ENCODE measurements at regions not wholly inside any gene's neighbourhood (a gene's known extent, or its start where the extent isn't known, plus 50 kb on each side); places are given as distances from the start of the nearest gene placed in this dataset.
"Not testable (repeated sequence)": the region's sequence is repeated elsewhere in the genome, so short reads cannot be mapped to it uniquely, and the experiment has no call there.

GRCh38 chr7:138214926-138215325 lies 138.7 kb downstream of the AKR1D1 start:
- DNase-seq (ENCODE audit: low read depth), result no peak
- no peak for TF ChIP-seq CTCF (conservative IDR thresholded peaks at IDR 0.05; ENCODE audit: low read depth, low read length)
- no peak overlapping the region for H3K4me3 ChIP-seq (ENCODE audit: low read depth, low read length)

- H3K4me3 ChIP-seq (ENCODE audit: low read depth, low read length); DNase-seq (ENCODE audit: low read depth): not testable (repeated sequence)
These were observed 144.1 kb downstream of the AKR1D1 start for GRCh38 chr7:138220321-138220720.

GRCh38 chr7:138221388-138221787 lies 145.1 kb downstream of the AKR1D1 start:
- not testable (repeated sequence) for H3K4me3 ChIP-seq (ENCODE audit: low read depth, low read length)

GRCh38 chr7:138223402-138223879 lies 147.2 kb downstream of the AKR1D1 start:
- no peak for TF ChIP-seq CTCF (conservative IDR thresholded peaks at IDR 0.05; ENCODE audit: low read depth, low read length)
- no peak for DNase-seq (ENCODE audit: low read depth)

More at GRCh38 chr7:138221388-138221787, 145.1 kb downstream of the AKR1D1 start:
- DNase-seq (ENCODE audit: low read depth), result not testable (repeated sequence)

GRCh38 chr7:138226001-138226476 lies 149.8 kb downstream of the AKR1D1 start:
- no peak for DNase-seq (ENCODE audit: low read depth)
- TF ChIP-seq CTCF (conservative IDR thresholded peaks at IDR 0.05; ENCODE audit: low read depth, low read length), result no peak
- H3K4me3 ChIP-seq (ENCODE audit: low read depth, low read length), result no peak overlapping the region

More at GRCh38 chr7:138223402-138223879, 147.2 kb downstream of the AKR1D1 start:
- no peak overlapping the region for H3K4me3 ChIP-seq (ENCODE audit: low read depth, low read length)

- no peak for DNase-seq (ENCODE audit: low read depth)
- TF ChIP-seq CTCF (conservative IDR thresholded peaks at IDR 0.05; ENCODE audit: low read depth, low read length), result no peak
- no peak overlapping the region for H3K4me3 ChIP-seq (ENCODE audit: low read depth, low read length)
These were observed 150.6 kb downstream of the AKR1D1 start for GRCh38 chr7:138226745-138227279.

GRCh38 chr7:138228119-138228518 lies 151.9 kb downstream of the AKR1D1 start:
- no peak overlapping the region for H3K4me3 ChIP-seq (ENCODE audit: low read depth, low read length)
- no peak for TF ChIP-seq CTCF (conservative IDR thresholded peaks at IDR 0.05; ENCODE audit: low read depth, low read length)
- DNase-seq (ENCODE audit: low read depth), result no peak

GRCh38 chr7:138228769-138229168 lies 152.5 kb downstream of the AKR1D1 start:
- TF ChIP-seq CTCF (conservative IDR thresholded peaks at IDR 0.05; ENCODE audit: low read depth, low read length), result no peak
- H3K4me3 ChIP-seq (ENCODE audit: low read depth, low read length), result no peak overlapping the region
- no peak for DNase-seq (ENCODE audit: low read depth)
